ENCODE measurements at regions not wholly inside any gene's neighbourhood (a gene's known extent, or its start where the extent isn't known, plus 50 kb on each side); places are given as distances from the start of the nearest gene placed in this dataset.

GRCh38 chr3:107235928-107236315, 141.3 kb upstream of the CCDC54 start:
- TF ChIP-seq CTCF (IDR thresholded peaks at IDR 0.05) = peak; percentile 63 to 99 (median 90)
- no peak for TF ChIP-seq POLR2A (IDR thresholded peaks at IDR 0.05)
